Ishikawa (cell line): ENCODE measurements at regions not wholly inside any gene's neighbourhood (a gene's known extent, or its start where the extent isn't known, plus 50 kb on each side); places are given as distances from the start of the nearest gene placed in this dataset.

Experiments
- CEBPB ChIP-seq: IDR thresholded peaks from 2 replicates; pipeline ENCODE4 v1.6.1; 2012
- CREB1 ChIP-seq: IDR thresholded peaks from 2 replicates; pipeline ENCODE4 v1.6.1; 2012; ENCODE audit warnings: low read depth
- EGR1 ChIP-seq: IDR thresholded peaks from 2 replicates; pipeline ENCODE4 v1.6.1; 2012
- EP300 ChIP-seq: IDR thresholded peaks from 2 replicates; pipeline ENCODE4 v1.6.1; 2012; ENCODE audit warnings: borderline replicate concordance
- FOXM1 ChIP-seq: IDR thresholded peaks from 2 replicates; pipeline ENCODE4 v1.6.1; 2012; ENCODE audit warnings: low read depth, borderline replicate concordance
- MAX ChIP-seq: IDR thresholded peaks from 2 replicates; pipeline ENCODE4 v1.6.1; 2012
- NFIC ChIP-seq: IDR thresholded peaks from 2 replicates; pipeline ENCODE4 v1.6.1; 2012
- RAD21 ChIP-seq: IDR thresholded peaks from 2 replicates; pipeline ENCODE4 v1.6.1; 2012; ENCODE audit warnings: low read depth
- TAF1 ChIP-seq: IDR thresholded peaks from 2 replicates; pipeline ENCODE4 v1.6.1; 2012; ENCODE audit warnings: low read depth, mild to moderate bottlenecking
- TCF12 ChIP-seq: IDR thresholded peaks from 2 replicates; pipeline ENCODE4 v1.6.1; 2012; ENCODE audit warnings: low read depth
- TEAD4 ChIP-seq: IDR thresholded peaks from 2 replicates; pipeline ENCODE4 v1.6.1; 2012
- USF1 ChIP-seq: IDR thresholded peaks from 2 replicates; pipeline ENCODE4 v1.6.1; 2012
- YY1 ChIP-seq: IDR thresholded peaks from 2 replicates; pipeline ENCODE4 v1.6.1; 2012; ENCODE audit warnings: low read depth
- ZBTB7A ChIP-seq: IDR thresholded peaks from 2 replicates; pipeline ENCODE4 v1.6.1; 2012; ENCODE audit warnings: low read depth
- TF ChIP-seq, protein P1 (sequence below): IDR thresholded peaks from 2 replicates; pipeline ENCODE4 v1.6.1; 2012; ENCODE audit warnings: low read depth, mild to moderate bottlenecking

GRCh38 chr14:84343656-84344055 lies 1186.3 kb upstream of the FLRT2 start:
- TF ChIP-seq USF1 = no peak
- TF ChIP-seq, protein P1, sequence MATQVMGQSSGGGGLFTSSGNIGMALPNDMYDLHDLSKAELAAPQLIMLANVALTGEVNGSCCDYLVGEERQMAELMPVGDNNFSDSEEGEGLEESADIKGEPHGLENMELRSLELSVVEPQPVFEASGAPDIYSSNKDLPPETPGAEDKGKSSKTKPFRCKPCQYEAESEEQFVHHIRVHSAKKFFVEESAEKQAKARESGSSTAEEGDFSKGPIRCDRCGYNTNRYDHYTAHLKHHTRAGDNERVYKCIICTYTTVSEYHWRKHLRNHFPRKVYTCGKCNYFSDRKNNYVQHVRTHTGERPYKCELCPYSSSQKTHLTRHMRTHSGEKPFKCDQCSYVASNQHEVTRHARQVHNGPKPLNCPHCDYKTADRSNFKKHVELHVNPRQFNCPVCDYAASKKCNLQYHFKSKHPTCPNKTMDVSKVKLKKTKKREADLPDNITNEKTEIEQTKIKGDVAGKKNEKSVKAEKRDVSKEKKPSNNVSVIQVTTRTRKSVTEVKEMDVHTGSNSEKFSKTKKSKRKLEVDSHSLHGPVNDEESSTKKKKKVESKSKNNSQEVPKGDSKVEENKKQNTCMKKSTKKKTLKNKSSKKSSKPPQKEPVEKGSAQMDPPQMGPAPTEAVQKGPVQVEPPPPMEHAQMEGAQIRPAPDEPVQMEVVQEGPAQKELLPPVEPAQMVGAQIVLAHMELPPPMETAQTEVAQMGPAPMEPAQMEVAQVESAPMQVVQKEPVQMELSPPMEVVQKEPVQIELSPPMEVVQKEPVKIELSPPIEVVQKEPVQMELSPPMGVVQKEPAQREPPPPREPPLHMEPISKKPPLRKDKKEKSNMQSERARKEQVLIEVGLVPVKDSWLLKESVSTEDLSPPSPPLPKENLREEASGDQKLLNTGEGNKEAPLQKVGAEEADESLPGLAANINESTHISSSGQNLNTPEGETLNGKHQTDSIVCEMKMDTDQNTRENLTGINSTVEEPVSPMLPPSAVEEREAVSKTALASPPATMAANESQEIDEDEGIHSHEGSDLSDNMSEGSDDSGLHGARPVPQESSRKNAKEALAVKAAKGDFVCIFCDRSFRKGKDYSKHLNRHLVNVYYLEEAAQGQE = no peak
- TF ChIP-seq TCF12 = no peak
- TF ChIP-seq NFIC = no peak
- no peak for TF ChIP-seq RAD21
- TF ChIP-seq MAX = no peak
- TF ChIP-seq ZBTB7A = no peak
- no peak for TF ChIP-seq FOXM1
- TF ChIP-seq TEAD4 = no peak
- no peak for TF ChIP-seq TAF1
- TF ChIP-seq EP300 = no peak
- no peak for TF ChIP-seq CREB1
- TF ChIP-seq CEBPB = no peak
- no peak for TF ChIP-seq EGR1
- no peak for TF ChIP-seq YY1

DNA sequence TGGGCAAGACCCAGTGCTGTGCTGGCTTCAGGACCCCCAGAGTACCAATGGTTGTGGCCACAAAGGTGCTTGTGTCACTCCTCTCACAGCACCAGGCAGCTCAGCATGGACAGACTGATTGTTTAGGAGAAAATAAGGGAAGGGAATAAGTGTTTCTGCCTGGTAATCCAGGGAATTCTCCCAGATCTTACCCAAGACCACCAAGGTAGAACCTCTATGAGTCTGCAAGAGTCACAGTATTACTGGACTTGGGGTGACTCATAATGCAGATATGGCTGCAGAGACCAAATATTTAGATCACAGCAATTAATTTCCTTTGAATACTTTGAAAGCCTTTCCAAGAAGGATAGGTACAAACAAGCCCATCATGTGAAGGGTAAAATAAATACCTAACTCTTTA lies 1178.3 kb upstream of the FLRT2 start:
- TF ChIP-seq NFIC (no peak), EGR1 (no peak), FOXM1 (no peak), MAX (no peak), CREB1 (no peak), ZBTB7A (no peak), TCF12 (no peak), EP300 (no peak), YY1 (no peak), TAF1 (no peak), USF1 (no peak), RAD21 (no peak), CEBPB (no peak), TEAD4 (no peak)
- TF ChIP-seq, protein P1 = no peak

DNA sequence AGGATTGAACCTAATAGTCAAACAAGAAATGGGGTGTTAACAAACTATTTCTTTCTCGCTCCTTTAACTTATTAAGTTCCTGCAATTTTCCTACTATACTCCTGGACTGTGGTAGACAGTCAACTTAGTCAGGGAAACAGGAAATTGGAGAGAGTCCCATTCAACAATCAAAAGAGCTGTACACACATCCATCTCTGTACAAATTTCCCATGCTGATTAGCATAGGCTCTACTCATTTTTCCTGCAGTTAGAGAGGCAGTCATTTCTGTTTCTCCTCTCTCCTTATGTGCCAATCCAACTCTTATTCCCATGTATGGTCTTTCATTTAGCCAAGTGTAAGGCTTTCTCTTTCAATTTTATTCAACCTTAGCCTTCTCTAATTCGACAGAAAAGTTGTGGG lies 1168.5 kb upstream of the FLRT2 start:
- TF ChIP-seq CREB1 (no peak), EGR1 (no peak)

DNA sequence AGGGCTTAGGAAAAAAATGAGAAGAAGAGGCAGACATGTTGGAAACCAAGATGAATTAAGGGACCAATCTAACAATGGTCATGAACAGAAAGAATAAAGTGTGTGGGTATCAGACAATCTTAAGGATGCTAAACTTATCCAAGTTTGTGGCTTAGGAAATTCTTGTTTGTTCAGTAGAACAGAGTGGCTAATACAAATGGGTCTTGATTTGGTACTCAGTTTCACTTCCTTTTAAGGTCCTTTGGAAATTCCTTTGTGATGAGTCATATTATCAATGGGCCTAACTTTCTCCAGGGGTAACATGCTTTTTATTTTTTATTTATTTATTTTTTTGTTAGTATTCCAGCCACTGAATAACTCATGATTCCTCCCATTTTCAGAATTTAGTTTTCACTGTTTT lies 1154.7 kb upstream of the FLRT2 start:
- TF ChIP-seq RAD21 (no peak), YY1 (no peak), TCF12 (no peak), CEBPB (no peak), NFIC (no peak), CREB1 (no peak), TEAD4 (no peak)
- TF ChIP-seq, protein P1 = no peak

DNA sequence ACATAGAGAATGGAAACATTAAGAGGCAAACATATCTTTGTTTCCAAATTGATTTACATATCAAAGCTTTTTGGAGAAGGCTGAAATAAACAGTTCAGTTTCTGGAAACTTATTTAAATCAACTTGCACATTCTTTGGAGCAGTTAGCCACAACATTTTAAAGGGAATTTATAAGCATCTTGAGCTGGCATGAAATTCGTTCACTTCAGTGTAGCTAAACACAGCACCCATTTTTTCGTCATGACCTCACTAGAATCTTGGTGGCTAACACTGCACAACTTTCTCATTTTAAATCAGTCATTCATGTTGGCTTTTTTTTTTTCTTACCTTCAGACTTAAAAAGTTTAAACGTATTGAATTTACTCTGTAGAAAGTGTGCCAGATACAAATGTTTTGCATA lies 1139.9 kb upstream of the FLRT2 start:
- TF ChIP-seq FOXM1 = no peak
- TF ChIP-seq CREB1 = no peak
- TF ChIP-seq EP300 = no peak
- no peak for TF ChIP-seq TCF12
- no peak for TF ChIP-seq MAX
- no peak for TF ChIP-seq YY1
- no peak for TF ChIP-seq ZBTB7A
- TF ChIP-seq, protein P1 = no peak
- no peak for TF ChIP-seq USF1
- no peak for TF ChIP-seq EGR1
- TF ChIP-seq TEAD4 = no peak
- TF ChIP-seq NFIC = no peak
- no peak for TF ChIP-seq RAD21
- TF ChIP-seq TAF1 = no peak
- no peak for TF ChIP-seq CEBPB
